Lung (tissue), 11 donors: ENCODE measurements at regions not wholly inside any gene's neighbourhood (a gene's known extent, or its start where the extent isn't known, plus 50 kb on each side); places are given as distances from the start of the nearest gene placed in this dataset.

Experiments used
- ATAC-seq: fragments of 200-7000 bp; cut with Tn5 transposase; one replicate; pipeline ENCODE4 v1.9.1; 2020; ENCODE audit warnings: moderate number of reproducible peaks; ENCODE audit not compliant: insufficient read depth, low FRiP score
- DNase-seq, 3 donors: peaks; one replicate each; pipeline ENCODE4 v3.0.0-alpha.2; 2013 to 2017
- H3K27ac ChIP-seq, 2 donors: one replicate each; pipeline ENCODE4 v1.5.1; 2013; ENCODE audit warnings: mild to moderate bottlenecking in 2 of 2, moderate library complexity in 2 of 2, control low read depth in 1 of 2, inconsistent platforms in 1 of 2, low read depth in 1 of 2, low read length in 1 of 2
- H3K27me3 ChIP-seq, 3 donors: one replicate each; pipeline ENCODE4 v1.5.1; 2013; ENCODE audit warnings: low read length in 2 of 3; ENCODE audit not compliant: control insufficient read depth in 3 of 3, insufficient read depth in 3 of 3
- H3K36me3 ChIP-seq, 4 donors: one replicate each; pipeline ENCODE4 v1.5.1; 2013; ENCODE audit warnings: low read length in 4 of 4, mild to moderate bottlenecking in 1 of 4, moderate library complexity in 1 of 4; ENCODE audit not compliant: control insufficient read depth in 4 of 4, insufficient read depth in 4 of 4
- H3K4me1 ChIP-seq, 5 donors: one replicate each; pipeline ENCODE4 v1.5.1; 2013; ENCODE audit warnings: low read length in 5 of 5, mild to moderate bottlenecking in 2 of 5, moderate library complexity in 1 of 5; ENCODE audit not compliant: control insufficient read depth in 5 of 5, insufficient read depth in 5 of 5
- H3K4me3 ChIP-seq: one replicate; pipeline ENCODE4 v1.5.1; 2013; ENCODE audit warnings: mild to moderate bottlenecking, control low read depth, moderate library complexity
- H3K9ac ChIP-seq, 2 donors: one replicate each; pipeline ENCODE4 v1.5.1; 2013; ENCODE audit warnings: low read length in 2 of 2, control low read depth in 1 of 2; ENCODE audit not compliant: insufficient read depth in 1 of 2
- H3K9me3 ChIP-seq, 4 donors: one replicate each; pipeline ENCODE4 v1.5.1; 2013; ENCODE audit warnings: low read length in 3 of 4, mild to moderate bottlenecking in 1 of 4, moderate library complexity in 1 of 4; ENCODE audit not compliant: control insufficient read depth in 4 of 4, insufficient read depth in 3 of 4
- WGBS, 2 donors: extraction: QIAGEN DNeasy Blood & Tissue Kit; methylation state at CpG; one replicate each; pipeline ENCODE4 v1.1.7; 2013; 5-methylcytosine and 5-hydroxymethylcytosine counted together
- TF ChIP-seq, protein P1 (sequence below): IDR thresholded peaks from 2 replicates; pipeline ENCODE4 v1.5.1; 2012; ENCODE audit warnings: mild to moderate bottlenecking; ENCODE audit errors: control extremely low read depth, extremely low read depth
- donor health status: control.
- donor health status: control.
- donor health status: Bipolar disorder and iron deficiency.
- donor health status: healthy.
- donor health status: DM: yes; HTN: yes; CAD: no.

DNA sequence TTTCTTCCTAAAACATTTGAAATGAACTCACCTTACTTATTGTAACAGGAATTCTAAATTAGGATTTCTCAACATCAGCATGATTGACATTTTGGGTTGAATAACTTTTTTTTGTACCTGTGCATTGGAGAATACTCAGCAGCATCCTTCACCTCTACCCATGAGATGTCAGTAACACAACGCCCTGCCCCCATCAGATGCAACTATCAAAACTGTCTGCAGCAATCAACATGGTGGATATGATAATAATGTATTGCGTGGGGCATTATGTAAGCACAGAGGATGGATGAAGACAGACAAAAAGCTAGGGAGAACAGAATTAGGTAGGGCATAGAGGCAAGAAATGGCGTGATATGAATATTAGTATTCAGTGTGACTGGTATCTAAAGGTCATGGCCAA lies 94.1 kb downstream of the PLK2 start:
- no peak for ATAC-seq
- Histone ChIP-seq H3K4me3 (no peak overlapping the region), H3K4me1 (peaks cover 0 to 3% (median 0%) of the 10 kb centered on the region in 5 donors), H3K27me3 (no peaks in the 10 kb centered on the region), H3K9me3 (no peaks in the 10 kb centered on the region), H3K27ac (no peak overlapping the region), H3K9ac (no peak overlapping the region), H3K36me3 (no peaks in the 10 kb centered on the region)
- WGBS, 2 donors = 78 to 96% methylated on average over 3 of the region's 3 CpGs
- no peak for DNase-seq
- TF ChIP-seq, protein P1, sequence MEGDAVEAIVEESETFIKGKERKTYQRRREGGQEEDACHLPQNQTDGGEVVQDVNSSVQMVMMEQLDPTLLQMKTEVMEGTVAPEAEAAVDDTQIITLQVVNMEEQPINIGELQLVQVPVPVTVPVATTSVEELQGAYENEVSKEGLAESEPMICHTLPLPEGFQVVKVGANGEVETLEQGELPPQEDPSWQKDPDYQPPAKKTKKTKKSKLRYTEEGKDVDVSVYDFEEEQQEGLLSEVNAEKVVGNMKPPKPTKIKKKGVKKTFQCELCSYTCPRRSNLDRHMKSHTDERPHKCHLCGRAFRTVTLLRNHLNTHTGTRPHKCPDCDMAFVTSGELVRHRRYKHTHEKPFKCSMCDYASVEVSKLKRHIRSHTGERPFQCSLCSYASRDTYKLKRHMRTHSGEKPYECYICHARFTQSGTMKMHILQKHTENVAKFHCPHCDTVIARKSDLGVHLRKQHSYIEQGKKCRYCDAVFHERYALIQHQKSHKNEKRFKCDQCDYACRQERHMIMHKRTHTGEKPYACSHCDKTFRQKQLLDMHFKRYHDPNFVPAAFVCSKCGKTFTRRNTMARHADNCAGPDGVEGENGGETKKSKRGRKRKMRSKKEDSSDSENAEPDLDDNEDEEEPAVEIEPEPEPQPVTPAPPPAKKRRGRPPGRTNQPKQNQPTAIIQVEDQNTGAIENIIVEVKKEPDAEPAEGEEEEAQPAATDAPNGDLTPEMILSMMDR = no peak

DNA sequence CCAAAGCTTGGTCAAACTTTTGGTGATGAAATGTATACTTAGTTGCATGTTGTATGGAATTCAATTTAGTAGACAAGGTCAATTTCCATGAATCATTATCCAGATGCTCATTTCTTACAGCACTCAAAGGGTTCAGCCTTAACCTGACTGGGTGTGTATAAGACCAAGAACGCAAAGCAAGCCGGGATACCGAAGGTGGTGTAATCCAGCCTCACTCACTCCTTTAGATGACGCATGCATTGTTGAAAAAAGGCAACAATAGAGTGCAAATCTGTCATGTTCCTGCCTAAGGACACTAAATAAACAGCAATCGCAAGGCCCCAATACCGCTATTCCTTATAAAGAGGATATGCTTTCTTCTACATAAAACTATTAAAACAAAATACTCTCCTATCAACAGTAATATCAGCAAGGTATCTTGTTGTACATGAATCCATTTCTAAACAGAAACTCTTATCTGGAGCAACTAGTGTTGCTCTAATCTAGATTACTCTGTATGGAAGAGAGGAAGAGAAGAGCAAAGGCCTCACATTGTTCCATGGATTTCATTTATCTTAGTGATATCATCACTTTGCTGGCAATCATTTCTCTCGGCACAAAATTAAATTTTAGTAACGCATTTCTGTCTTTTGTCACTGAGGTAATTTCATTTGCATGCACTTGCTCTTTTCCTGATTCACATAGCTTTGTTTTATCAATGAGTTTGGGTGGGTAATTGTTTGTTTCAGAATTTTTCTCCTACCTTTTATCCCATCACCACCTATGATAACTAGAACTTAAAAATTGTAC lies 96.2 kb downstream of the PLK2 start:
- Histone ChIP-seq H3K27me3 (no peaks in the 10 kb centered on the region), H3K27ac (no peak overlapping the region), H3K9ac (no peak overlapping the region), H3K36me3 (no peaks in the 10 kb centered on the region), H3K4me1 (peaks cover 0 to 4% (median 0%) of the 10 kb centered on the region in 5 donors), H3K9me3 (no peaks in the 10 kb centered on the region), H3K4me3 (no peak overlapping the region)
- DNase-seq = no peak
- TF ChIP-seq, protein P1 = no peak
- no peak for ATAC-seq
- WGBS, 2 donors = 86 to 92% methylated on average over 8 of the region's 8 CpGs

DNA sequence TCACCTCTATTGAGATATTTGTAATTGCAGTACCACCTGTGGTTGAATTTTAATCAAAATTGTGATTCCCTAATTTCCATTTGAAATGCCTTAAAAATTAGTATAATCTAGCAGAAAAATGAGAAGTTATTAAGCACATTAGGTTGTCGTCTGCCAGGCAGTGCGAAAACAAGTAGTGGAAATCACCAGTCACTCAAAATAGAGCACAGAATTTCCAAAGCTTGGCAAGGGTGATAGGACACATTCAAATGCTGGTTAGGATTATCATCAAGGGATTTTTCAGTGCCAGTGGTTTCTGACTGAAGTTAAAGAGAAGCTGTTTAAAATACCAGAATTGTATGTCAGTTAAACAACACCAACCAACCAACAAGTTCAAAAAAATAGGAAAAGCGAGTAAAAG lies 97.8 kb downstream of the PLK2 start:
- Histone ChIP-seq H3K27me3 (no peaks in the 10 kb centered on the region), H3K4me3 (no peak overlapping the region), H3K4me1 (peaks cover 0 to 4% (median 0%) of the 10 kb centered on the region in 5 donors), H3K36me3 (no peaks in the 10 kb centered on the region), H3K27ac (no peak overlapping the region), H3K9ac (no peak overlapping the region), H3K9me3 (no peaks in the 10 kb centered on the region)
- no peak for ATAC-seq
- TF ChIP-seq, protein P1 = no peak
- WGBS, 2 donors = 85 to 95% methylated on average over 3 of the region's 3 CpGs
- no peak for DNase-seq
